Stimulated activated CD8-positive, alpha-beta memory T cell treated with anti-CD3 and anti-CD28 coated beads, Interleukin-12 subunit alpha, Interleukin-12 subunit beta, amount 100 ng/mL, for 24 hours (primary cell): ENCODE measurements at regions not wholly inside any gene's neighbourhood (a gene's known extent, or its start where the extent isn't known, plus 50 kb on each side); places are given as distances from the start of the nearest gene placed in this dataset.

Experiments used
- DNase-seq: peaks from one replicate; pipeline ENCODE4 v3.0.0-alpha.2; 2020; ENCODE audit errors: extremely low read depth

DNA sequence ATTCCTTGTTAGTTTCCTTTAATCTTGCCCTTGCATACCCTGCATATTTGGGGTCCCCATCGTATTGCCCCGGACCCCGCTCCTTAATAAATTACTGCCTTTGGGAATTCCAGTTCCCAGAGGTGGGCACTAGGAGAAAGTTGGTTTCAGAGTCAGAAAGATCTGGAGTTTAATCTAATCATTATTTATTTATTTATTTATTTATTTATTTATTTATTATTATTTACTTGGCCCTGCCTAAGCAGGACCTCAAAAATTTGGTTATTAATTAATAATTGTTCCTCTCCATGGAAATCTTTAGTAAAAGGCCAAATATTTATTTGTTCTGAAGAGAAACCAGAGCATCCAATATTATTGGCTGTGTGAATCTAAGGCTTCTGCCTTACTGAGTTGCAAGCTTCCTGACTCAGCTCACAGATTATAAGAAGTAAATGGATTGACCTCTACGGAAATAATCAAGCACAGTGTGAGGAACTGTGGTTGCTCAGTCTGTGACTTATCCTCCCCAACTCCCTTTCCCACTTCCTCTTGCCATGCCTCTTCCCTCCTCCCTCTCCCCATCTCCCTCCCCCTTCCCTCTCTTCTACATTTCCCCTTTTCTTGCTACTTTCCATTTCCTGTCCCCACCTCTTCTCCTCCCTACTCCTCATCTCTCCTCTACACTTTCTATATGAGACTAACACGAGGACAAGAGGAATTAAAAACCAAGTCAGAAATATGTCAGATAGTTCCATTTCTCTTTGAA, 61.5 kb upstream of the AP1S2 start:
- no peak for DNase-seq

DNA sequence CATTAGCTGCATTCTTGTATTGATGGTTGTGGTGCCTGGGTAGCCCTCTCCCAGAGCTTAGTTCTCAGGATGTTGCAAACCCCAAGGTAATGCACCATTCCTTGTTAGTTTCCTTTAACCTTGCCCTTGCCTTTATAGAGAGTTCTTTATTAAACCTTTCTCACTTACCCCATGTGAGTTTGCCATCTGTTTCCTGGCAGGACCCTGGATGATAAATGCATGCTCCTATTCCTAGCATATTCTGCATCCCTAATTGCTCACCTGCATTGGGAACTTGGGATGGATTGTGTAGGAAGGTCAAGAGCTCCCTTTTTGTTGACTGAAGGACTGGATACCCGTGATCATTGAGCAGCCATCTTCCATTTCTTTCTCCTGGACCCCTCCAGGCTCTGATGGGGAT, 59.9 kb upstream of the AP1S2 start:
- no peak for DNase-seq

DNA sequence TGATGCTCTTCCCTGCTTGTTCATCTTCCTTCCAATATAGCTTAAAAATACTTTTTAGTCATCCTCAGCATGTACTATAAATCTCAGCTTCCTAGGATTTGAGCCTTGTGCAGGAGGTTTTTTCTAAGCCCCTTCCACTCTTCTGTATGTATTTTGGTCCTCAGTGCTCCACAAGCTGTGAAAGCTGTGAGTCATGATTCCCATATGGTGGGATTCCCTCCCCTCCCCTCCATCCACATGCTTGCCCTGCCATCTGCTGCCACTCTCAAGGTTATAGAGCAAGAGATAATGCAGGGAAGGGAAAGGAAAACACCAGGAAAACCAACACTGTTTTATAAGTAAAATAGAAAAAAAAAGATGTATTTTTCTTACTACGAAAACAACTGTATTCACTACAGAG, 58.5 kb upstream of the AP1S2 start:
- no peak for DNase-seq

DNA sequence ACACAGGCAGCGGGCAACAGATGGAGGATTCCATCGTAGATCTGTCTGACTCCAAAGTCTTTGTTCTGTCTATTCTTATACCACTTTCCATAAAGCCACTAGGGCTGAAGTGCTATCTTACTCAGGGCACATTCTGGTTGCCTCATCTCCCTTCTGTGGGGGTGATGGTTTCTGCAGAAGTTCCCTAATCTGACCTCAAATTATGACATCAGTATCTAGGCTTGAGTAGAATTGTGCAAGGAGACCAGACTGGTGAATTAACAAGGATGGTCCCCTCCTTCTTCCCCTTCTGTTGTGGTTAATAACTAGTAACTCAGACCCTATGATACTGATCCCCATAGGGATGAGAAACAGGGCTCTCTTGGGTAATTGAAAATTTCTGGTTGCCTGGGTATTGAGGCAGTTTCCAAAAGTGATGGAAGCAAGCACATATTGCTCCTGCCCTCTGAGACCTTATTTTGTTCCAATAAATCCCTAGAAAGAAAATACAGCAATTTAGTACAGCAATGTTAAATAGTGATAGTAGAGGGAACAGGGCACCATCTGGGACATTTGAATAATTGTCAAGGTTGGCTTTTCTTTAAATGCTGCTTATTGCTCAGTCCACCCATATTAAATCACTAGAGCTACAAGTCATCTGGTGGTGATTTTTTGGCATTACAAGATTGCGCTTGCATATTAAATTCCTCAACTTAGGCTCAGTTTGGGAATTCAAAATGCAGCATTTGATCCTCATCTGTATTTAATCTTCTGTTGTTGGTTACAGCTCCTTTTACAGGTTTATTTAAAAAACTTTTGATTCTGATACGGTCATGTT, 57.3 kb upstream of the AP1S2 start:
- no peak for DNase-seq

DNA sequence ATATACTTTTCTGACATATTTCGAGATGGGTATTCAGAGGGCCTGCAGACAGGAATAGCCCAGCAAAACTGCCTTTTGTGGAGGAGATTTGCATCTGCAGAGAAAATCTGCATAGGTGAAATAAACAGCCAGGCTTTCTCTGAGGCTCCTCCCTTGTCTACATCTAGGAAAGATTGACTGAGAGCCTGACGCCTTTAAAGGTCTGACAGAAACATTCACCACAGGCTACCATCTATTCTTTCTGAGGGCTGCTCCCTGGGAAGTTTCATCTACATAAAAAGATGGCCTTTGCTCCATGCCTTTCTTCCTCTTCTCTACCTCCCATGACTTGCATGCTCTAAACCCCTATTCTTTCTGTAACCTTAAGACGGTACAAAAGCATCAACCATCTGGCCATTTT, 55.0 kb upstream of the AP1S2 start:
- DNase-seq, result no peak

DNA sequence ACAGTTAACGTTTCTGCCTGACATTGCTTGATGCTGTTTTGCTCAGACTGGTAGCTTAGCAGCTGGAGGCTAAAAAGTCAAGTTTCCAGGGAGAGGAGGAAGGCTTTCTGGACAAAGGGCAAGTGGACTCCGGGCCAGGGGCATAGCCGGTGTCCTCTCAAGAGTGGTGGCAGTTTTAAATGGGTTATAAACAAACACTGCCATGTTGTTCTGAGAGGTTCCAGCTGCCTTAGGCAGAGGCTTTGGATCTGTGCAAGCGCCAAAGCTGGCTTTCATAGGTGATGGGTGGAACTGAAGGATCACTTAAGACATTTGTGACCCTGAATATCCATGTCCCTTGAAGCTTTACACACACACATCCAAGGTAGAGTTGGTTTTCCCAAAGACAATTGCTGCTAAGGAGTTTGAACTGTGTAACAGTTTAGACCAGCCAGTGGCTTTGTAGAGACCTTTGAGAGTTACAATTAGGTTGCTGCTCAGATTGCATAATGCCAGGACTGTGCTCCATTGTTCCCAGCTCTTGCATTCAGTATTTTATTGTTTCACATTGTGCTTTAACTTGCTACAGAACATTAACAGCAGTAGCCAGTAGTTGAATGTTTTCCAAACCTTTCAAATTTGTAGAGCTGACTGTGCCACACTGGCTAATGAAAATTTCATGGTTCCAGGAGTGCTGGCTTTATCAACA, 54.1 kb upstream of the AP1S2 start:
- no peak for DNase-seq

DNA sequence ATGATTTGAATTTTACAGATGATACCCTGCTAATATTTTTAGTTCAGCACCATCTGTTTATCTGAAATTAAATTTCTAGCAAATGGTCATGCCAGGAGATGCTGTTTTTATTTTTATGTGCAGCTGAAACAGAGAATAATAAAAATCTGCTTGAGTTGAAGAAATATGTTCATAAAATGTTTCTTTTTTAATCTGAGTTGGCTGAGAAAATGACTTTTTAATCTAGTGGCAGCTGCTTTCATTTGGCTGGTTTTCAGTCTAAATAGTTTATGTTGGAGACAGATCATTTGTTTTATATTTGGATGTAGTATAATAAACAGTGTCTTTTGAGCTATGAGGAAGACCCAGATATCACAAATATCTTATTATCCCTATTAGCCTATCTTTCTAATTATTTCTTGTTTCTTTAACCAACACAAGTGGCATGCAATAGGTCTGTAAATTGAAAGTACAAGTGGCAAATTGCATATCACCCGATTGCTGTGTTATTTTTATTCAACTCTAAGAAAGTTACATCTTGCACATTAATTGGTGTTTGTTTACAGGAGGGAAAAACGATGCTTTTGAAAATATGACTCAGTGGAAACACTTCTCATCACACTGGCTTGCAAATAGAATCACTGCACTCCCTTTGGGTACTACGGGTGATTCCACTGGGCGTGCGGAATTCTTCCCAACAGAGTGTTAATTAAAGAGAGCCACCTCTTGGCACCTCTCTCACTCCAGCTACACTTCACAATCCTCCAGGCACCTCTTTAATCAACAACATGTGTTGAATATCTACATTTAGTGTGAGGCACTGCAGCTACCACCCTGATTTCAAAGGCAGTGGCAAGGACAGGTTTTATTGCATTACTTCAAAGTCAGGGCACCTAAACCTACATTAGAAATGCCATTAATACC, 51.7 kb upstream of the AP1S2 start:
- no peak for DNase-seq
